HG03432 (cell line): ENCODE measurements at regions not wholly inside any gene's neighbourhood (a gene's known extent, or its start where the extent isn't known, plus 50 kb on each side); places are given as distances from the start of the nearest gene placed in this dataset.

Experiments
- ATAC-seq: cut with Tn5 transposase; IDR thresholded peaks from one replicate; pipeline ENCODE4 v1.9.1; 2021; ENCODE audit warnings: mild to moderate bottlenecking, moderate library complexity; ENCODE audit not compliant: unreplicated experiment

DNA sequence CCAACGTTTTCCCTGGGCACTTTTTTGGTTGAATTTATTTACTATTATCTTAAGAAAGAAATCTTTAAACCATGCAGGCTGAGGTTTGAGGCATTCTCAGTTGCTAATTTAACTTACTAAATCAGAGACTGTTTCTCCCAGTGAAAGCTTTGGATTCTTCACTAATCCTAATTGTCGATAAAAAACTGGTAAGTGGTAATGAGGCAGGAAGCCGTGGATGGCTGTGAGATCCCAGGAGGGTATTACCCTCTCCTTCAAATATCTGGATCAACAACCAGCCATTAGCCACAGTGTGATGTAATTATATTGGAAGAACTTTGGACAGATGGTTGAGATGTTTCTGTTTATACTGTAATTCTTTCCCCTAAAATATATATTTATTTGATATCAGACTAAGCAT lies 485.0 kb downstream of the DISC1 start:
- ATAC-seq = no peak

DNA sequence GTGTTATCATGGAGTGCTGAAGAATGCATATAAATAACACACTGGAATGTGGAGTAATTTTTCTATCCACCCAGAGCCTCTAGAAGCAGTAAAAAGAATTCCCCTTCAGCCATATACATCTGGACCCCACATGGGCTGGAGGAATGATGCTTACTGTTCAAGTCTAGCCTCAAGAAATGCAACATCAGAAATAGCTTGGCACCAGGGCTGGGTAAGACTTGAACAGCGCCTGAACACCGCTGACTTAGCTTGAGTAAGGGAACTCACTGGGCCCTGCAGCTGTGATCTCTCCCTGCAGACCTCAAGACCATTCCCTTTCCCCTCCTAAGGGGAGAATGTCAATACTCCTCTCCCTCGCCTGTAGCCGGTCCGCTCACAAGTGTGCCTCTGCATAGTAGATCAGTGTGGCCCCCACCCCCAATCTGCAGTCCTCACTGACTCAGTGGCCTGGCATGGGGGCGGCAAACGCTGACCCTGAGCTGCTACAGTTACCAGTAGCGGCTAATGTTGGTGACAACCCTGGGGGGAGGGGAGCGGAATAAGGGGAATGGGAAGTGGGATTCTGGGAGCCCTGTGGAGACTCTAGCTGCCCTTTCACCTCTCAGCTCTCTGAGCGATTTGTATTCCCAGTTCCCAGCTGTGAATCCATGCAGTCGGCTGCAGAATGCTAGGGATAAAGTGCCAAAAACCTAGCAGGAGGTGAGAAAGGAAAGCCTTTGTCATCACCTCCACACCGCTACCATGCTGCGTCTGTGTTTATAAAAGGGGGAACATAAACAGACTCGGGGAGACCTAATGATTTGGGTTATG lies 483.9 kb downstream of the DISC1 start:
- ATAC-seq = no peak

DNA sequence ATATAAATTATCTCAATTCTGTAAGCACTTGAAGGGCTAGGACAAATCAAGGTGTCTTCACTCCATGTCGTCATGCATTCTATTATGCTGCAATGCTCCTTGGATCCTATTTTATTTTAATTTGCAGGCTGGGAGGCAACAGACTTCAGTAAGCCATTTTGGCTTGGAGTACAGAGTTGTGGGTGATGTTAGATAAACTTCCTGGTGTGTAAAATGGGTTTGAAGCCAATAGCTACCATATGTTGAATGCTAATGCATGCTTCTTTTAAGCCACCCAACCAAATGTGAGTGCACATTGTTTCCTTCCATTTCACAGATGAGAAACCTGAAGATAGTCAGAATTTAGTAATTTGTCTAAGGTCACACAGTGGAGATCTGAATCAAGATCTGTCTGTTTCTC lies 482.8 kb downstream of the DISC1 start:
- ATAC-seq = no peak

DNA sequence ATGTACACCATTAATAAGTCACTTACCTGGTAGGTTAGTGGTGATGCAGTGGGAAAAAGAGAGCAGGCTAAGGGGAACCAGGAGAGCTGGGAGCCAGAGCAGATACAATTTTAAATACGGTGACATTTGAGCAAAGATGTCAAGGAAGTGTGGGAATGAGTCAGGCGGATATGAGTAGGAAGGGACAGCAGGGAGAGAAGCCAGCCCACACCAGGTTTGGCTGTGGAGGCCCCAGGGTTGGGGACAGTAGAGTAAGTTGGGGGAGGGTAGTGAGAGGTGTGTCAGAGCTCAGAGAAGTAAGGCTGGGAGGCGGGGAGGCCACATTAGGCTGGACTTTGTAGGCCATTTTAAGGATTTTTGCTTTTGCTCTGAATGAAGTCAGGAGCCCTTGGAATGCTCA lies 482.0 kb downstream of the DISC1 start:
- no peak for ATAC-seq

DNA sequence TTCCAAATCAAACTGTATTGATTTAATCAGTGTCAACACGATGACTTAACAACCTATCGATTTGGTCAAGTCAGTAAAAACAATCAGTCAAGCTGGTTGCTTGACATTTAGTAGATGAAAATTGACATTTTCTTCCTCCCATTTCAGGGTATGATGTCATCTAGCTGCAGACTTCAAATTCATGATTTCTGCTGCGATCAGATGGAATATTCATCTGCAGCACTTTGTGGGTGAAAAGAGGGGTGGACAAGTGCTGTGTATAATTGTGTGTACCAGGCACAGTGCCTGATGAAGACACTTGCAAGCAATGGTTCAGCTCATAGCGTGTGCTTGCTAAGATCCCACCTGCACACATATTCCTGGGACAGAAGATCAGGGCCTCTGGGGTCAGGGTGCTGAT lies 479.8 kb downstream of the DISC1 start:
- ATAC-seq = no peak

DNA sequence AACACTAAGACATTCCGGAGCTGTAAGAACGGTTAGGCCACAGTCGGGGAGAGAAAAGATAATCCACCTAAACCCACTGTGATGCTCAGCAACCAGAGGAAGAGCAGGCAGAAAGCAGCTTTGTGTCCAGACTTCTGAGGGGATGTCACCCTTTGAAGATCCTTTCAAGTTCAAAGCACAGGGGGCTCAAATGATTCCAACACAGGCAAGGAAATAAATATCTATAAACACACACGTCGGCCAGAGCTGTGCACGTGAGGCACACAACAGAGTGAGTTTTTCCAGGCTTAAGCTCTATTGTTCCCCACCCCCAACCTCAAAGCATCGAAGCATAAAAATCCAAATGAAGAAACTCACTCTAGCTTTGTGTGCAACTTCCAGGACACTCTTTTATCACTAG lies 479.0 kb downstream of the DISC1 start:
- no peak for ATAC-seq

DNA sequence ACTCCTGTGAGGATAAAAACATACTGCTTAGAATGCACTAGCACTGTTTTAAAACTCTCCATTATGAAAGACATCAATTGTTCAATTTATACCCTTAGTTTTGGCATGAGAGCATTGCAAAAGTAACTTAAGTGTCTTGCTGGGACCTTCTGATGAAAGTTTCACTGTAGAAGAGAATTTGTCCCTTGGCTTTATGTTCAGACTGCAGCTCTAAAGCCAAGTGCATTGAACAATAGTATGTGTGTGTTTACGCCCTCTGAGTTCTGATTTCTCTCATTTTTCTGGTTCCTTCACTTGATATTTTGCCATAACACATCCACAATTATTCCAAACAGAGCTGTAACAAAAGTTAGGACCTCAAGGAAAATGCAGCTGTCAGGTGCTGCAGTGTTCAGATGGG lies 474.6 kb downstream of the DISC1 start:
- no peak for ATAC-seq

DNA sequence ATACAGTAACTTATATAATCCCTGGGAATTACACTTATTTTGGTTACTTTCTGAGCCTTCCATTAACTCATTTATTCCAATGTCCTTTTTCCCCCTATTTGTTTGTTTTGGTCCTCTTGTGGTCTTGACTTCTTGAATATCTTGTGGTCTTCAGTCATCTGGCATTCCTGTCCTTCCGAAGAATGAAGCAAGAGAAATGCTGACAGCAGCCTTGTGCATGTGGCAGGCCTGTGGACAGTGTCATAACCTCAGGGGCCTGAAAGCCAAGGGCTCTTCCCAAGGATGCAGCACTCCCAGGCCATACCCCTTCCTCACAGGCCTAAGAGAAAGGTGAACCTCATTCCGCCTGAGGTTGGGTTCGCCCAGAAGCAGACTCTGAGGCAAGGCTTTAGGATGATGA lies 470.2 kb downstream of the DISC1 start:
- ATAC-seq = no peak
